K562 (cell line): ENCODE measurements at regions not wholly inside any gene's neighbourhood (a gene's known extent, or its start where the extent isn't known, plus 50 kb on each side); places are given as distances from the start of the nearest gene placed in this dataset.

Experiments used
- ATAC-seq: fragments of 200-7000 bp; cut with Tn5 transposase; 3 replicates; pipeline ENCODE4 v1.9.1; 2020; ENCODE audit warnings: moderate library complexity
- BruUV-seq: library from RNA; stranded (reverse); fragments of 400-500 nt; replicated peaks from 2 replicates; lab custom pipeline; 2021; lab: Mats Ljungman, UMichigan
- CTCF ChIA-PET: fragments of 300-600 bp; formaldehyde crosslinking; extraction: SDS; loops from one replicate; lab custom pipeline; 2021; ENCODE audit warnings: low intra/inter-chr PET ratio; lab: Yijun Ruan, JAX
- POLR2A ChIA-PET: fragments of 300-600, 350-650 bp; sonication (Branson Sonifier 250); formaldehyde crosslinking; extraction: SDS; loops from one replicate; lab custom pipeline; 2021; ENCODE audit warnings: antibody characterized with exemption, inconsistent platforms; lab: Yijun Ruan, JAX
- DNase-seq, 4 experiments: peaks; one replicate each; pipeline versions ENCODE4 v3.0.0 to v3.0.0-alpha.2; 2011 to 2018; ENCODE audit warnings: low spot score in 3 of 4, mixed read lengths in 3 of 4; ENCODE audit errors: extremely low read depth in 1 of 4
- FAIRE-seq: peaks from 2 replicates; lab custom pipeline; 2011; peaks lifted over from hg19 to GRCh38; lab: Jason Lieb, UNC
- H2AFZ ChIP-seq: 2 replicates; pipeline ENCODE4 v1.6.0; 2011; ENCODE audit warnings: low read depth, low read length, control low read depth, inconsistent platforms
- H3K27ac ChIP-seq: fragments of 200-600 bp; 3 replicates; pipeline ENCODE4 v1.8.0; 2011; ENCODE audit warnings: low read depth, mild to moderate bottlenecking, control low read depth, inconsistent platforms, low read length, moderate library complexity, mixed read lengths; ENCODE audit errors: extremely low read depth
- H3K27me3 ChIP-seq, 2 experiments: fragments of 300-600 bp in 1 of 2; 2 replicates in 1 of 2; 3 replicates in 1 of 2; pipeline versions ENCODE4 v1.6.0 to v1.8.0; 2011; ENCODE audit warnings: inconsistent platforms in 2 of 2, low read length in 2 of 2, mild to moderate bottlenecking in 1 of 2, mixed read lengths in 1 of 2, moderate library complexity in 1 of 2; ENCODE audit not compliant: control insufficient read depth in 2 of 2, insufficient read depth in 2 of 2
- H3K36me3 ChIP-seq: fragments of 300-600 bp; 3 replicates; pipeline ENCODE4 v1.8.0; 2011; ENCODE audit warnings: mild to moderate bottlenecking, low read length, inconsistent platforms; ENCODE audit not compliant: control insufficient read depth, insufficient read depth
- H3K4me1 ChIP-seq, 2 experiments: fragments of 200-600 bp in 1 of 2; replicated peaks in 1 of 2; 2 replicates in 1 of 2; 3 replicates in 1 of 2; pipeline versions ENCODE4 v1.5.1 to v1.8.0; 2011; ENCODE audit warnings: inconsistent platforms in 2 of 2, low read length in 2 of 2, mild to moderate bottlenecking in 1 of 2, mixed read lengths in 1 of 2, moderate library complexity in 1 of 2; ENCODE audit not compliant: control insufficient read depth in 2 of 2, insufficient read depth in 2 of 2
- H3K4me2 ChIP-seq: 2 replicates; pipeline ENCODE4 v1.6.1; 2011; ENCODE audit warnings: low read length, control low read depth, inconsistent platforms, mixed read lengths; ENCODE audit not compliant: insufficient read depth
- H3K4me3 ChIP-seq: fragments of 200-600 bp; sonication (generic), shearing (Covaris generic); 2 replicates; pipeline ENCODE4 v1.5.1; 2016; ENCODE audit warnings: control low read depth, inconsistent platforms
- H3K79me2 ChIP-seq: fragments of 200-600 bp; 3 replicates; pipeline ENCODE4 v1.8.0; 2011; ENCODE audit warnings: low read length, inconsistent platforms; ENCODE audit not compliant: control insufficient read depth, insufficient read depth
- H3K9ac ChIP-seq, 2 experiments: 2 replicates each; pipeline versions ENCODE4 v1.6.0 to v1.6.1; 2011; ENCODE audit warnings: low read depth in 2 of 2, low read length in 2 of 2, control low read depth in 1 of 2, inconsistent platforms in 1 of 2, mild to moderate bottlenecking in 1 of 2, mixed read lengths in 1 of 2; ENCODE audit not compliant: insufficient read depth in 1 of 2
- H3K9me1 ChIP-seq: one replicate; pipeline ENCODE4 v1.6.0; 2011; ENCODE audit warnings: inconsistent platforms, mild to moderate bottlenecking, low read length, moderate library complexity; ENCODE audit not compliant: control insufficient read depth, insufficient read depth
- H3K9me3 ChIP-seq: replicated peaks from 2 replicates; pipeline ENCODE4 v1.5.1; 2011; ENCODE audit warnings: low read depth, low read length, inconsistent platforms; ENCODE audit not compliant: control insufficient read depth, insufficient read depth
- H4K20me1 ChIP-seq: replicated peaks from 2 replicates; pipeline ENCODE4 v1.6.1; 2011; ENCODE audit warnings: low read length, inconsistent platforms, mixed read lengths; ENCODE audit not compliant: control insufficient read depth, insufficient read depth
- CHD1 ChIP-seq: fragments of 200-600 bp; sonication (generic); IDR thresholded peaks from one replicate; pipeline ENCODE4 v1.6.1; 2012; ENCODE audit warnings: mild to moderate bottlenecking, moderate library complexity, low read length, inconsistent platforms
- KDM5B ChIP-seq: fragments of 200-600 bp; sonication (generic); IDR thresholded peaks from 2 replicates; pipeline ENCODE4 v1.6.1; 2012; ENCODE audit warnings: low read depth, mild to moderate bottlenecking, moderate library complexity, low read length, control low read depth, inconsistent platforms; ENCODE audit not compliant: insufficient replicate concordance
- RBFOX2 ChIP-seq: fragments of 200-400 bp; formaldehyde crosslinking; IDR thresholded peaks from 2 replicates; pipeline ENCODE4 v1.6.1; 2017; ENCODE audit warnings: low read depth, mild to moderate bottlenecking, low read length, moderate library complexity
- ZBTB8A ChIP-seq: fragments of 450-650 bp; IDR thresholded peaks from 2 replicates; pipeline ENCODE4 v1.6.1; 2018; ENCODE audit warnings: mild to moderate bottlenecking, moderate library complexity; ENCODE audit not compliant: partially characterized antibody
- ZNF354B ChIP-seq: fragments of 250-450 bp; sonication (Bioruptor Pico); IDR thresholded peaks from 2 replicates; pipeline ENCODE4 v1.4.0; 2020
- in situ Hi-C: fragments of 300-500 bp; cut with MboI; formaldehyde crosslinking; loops from 4 replicates; pipeline ENCODE4 v1.15.0; 2018; ENCODE audit warnings: inconsistent platforms, mixed read lengths
- intact Hi-C: fragments of 100-400 bp; cut with micrococcal nuclease; formaldehyde crosslinking; loops from 2 replicates; pipeline ENCODE4 v1.14.2; 2022
- TF ChIP-seq, protein P1 (sequence below): sonication (generic); formaldehyde crosslinking; IDR thresholded peaks from 2 replicates; pipeline ENCODE4 v1.8.0; 2023; ENCODE audit warnings: missing genetic modification reagents, mild to moderate bottlenecking, borderline replicate concordance
- TF ChIP-seq, protein P2 (sequence below), 2 experiments: IDR thresholded peaks; 2 replicates each; pipeline ENCODE4 v1.6.1; 2011; ENCODE audit warnings: borderline replicate concordance in 1 of 2, control low read depth in 1 of 2, low read depth in 1 of 2, low read length in 1 of 2, mild to moderate bottlenecking in 1 of 2, mixed read lengths in 1 of 2, moderate library complexity in 1 of 2; ENCODE audit not compliant: insufficient read depth in 1 of 2, insufficient read length in 1 of 2, poor library complexity in 1 of 2, severe bottlenecking in 1 of 2; ENCODE audit errors: extremely low read depth in 1 of 2

GRCh38 chr2:167420211-167420610 is 531.9 kb downstream of the XIRP2 start (continued):
- TF ChIP-seq, protein P1, sequence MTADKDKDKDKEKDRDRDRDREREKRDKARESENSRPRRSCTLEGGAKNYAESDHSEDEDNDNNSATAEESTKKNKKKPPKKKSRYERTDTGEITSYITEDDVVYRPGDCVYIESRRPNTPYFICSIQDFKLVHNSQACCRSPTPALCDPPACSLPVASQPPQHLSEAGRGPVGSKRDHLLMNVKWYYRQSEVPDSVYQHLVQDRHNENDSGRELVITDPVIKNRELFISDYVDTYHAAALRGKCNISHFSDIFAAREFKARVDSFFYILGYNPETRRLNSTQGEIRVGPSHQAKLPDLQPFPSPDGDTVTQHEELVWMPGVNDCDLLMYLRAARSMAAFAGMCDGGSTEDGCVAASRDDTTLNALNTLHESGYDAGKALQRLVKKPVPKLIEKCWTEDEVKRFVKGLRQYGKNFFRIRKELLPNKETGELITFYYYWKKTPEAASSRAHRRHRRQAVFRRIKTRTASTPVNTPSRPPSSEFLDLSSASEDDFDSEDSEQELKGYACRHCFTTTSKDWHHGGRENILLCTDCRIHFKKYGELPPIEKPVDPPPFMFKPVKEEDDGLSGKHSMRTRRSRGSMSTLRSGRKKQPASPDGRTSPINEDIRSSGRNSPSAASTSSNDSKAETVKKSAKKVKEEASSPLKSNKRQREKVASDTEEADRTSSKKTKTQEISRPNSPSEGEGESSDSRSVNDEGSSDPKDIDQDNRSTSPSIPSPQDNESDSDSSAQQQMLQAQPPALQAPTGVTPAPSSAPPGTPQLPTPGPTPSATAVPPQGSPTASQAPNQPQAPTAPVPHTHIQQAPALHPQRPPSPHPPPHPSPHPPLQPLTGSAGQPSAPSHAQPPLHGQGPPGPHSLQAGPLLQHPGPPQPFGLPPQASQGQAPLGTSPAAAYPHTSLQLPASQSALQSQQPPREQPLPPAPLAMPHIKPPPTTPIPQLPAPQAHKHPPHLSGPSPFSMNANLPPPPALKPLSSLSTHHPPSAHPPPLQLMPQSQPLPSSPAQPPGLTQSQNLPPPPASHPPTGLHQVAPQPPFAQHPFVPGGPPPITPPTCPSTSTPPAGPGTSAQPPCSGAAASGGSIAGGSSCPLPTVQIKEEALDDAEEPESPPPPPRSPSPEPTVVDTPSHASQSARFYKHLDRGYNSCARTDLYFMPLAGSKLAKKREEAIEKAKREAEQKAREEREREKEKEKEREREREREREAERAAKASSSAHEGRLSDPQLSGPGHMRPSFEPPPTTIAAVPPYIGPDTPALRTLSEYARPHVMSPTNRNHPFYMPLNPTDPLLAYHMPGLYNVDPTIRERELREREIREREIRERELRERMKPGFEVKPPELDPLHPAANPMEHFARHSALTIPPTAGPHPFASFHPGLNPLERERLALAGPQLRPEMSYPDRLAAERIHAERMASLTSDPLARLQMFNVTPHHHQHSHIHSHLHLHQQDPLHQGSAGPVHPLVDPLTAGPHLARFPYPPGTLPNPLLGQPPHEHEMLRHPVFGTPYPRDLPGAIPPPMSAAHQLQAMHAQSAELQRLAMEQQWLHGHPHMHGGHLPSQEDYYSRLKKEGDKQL (CRISPR knock-in tag), result no peak
- no peak for TF ChIP-seq RBFOX2

GRCh38 chr2:167415068-167415467 is 526.8 kb downstream of the XIRP2 start:
- no peaks in the 10 kb centered on the region for H3K4me1 ChIP-seq
- intact Hi-C loops (no loop called here), in situ Hi-C loops (no loop called here)
- no peak overlapping the region for H3K4me3 ChIP-seq
- H3K4me2 ChIP-seq, result no peak overlapping the region
- POLR2A ChIA-PET, result no interaction called here
- peaks cover 4% of the 10 kb centered on the region; the same call in 1 of the 2 replicates for H3K9me3 ChIP-seq
- no peaks in the 10 kb centered on the region for H3K9me1 ChIP-seq
- H3K9ac ChIP-seq, result no peak overlapping the region
- FAIRE-seq (no peak), DNase-seq (no peak), ATAC-seq (no peak)
- H2AFZ ChIP-seq, result no peak overlapping the region
- CTCF ChIA-PET, result no interaction called here
- no peaks in the 10 kb centered on the region for H3K79me2 ChIP-seq
- BruUV-seq, result no TSS peak
- TF ChIP-seq ZBTB8A, result no peak
- TF ChIP-seq, protein P2, sequence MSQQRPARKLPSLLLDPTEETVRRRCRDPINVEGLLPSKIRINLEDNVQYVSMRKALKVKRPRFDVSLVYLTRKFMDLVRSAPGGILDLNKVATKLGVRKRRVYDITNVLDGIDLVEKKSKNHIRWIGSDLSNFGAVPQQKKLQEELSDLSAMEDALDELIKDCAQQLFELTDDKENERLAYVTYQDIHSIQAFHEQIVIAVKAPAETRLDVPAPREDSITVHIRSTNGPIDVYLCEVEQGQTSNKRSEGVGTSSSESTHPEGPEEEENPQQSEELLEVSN (IDR thresholded peaks at IDR 0.05; ENCODE audit: borderline replicate concordance in 1 of 2, extremely low read depth in 1 of 2, insufficient read depth in 1 of 2, insufficient read length in 1 of 2, low read depth in 1 of 2, low read length in 1 of 2, poor library complexity in 1 of 2, severe bottlenecking in 1 of 2), result no peak
- no peak for TF ChIP-seq KDM5B
- no peak for TF ChIP-seq ZNF354B (CRISPR knock-in tag)
- TF ChIP-seq CHD1, result no peak
- no peaks in the 10 kb centered on the region for H4K20me1 ChIP-seq
- no peaks in the 10 kb centered on the region for H3K36me3 ChIP-seq
- H3K27me3 ChIP-seq, result no peaks in the 10 kb centered on the region
- H3K27ac ChIP-seq, result no peak overlapping the region
